PC-9 (cell line): ENCODE measurements at regions not wholly inside any gene's neighbourhood (a gene's known extent, or its start where the extent isn't known, plus 50 kb on each side); places are given as distances from the start of the nearest gene placed in this dataset.

ENCODE experiments used
- BruUV-seq: library from RNA; stranded (reverse); fragments of 400-500 nt; replicated peaks from 2 replicates; lab custom pipeline; 2021; lab: Mats Ljungman, UMichigan
- CTCF ChIA-PET: fragments of 300-600 bp; sonication (Branson Sonifier 250); formaldehyde crosslinking; loops from one replicate; lab custom pipeline; 2022; ENCODE audit warnings: antibody characterized with exemption; lab: Charles Lee
- POLR2A ChIA-PET: fragments of 300-600 bp; sonication (Branson Sonifier 250); formaldehyde crosslinking; loops from one replicate; lab custom pipeline; 2022; ENCODE audit warnings: antibody characterized with exemption; ENCODE audit not compliant: unreplicated experiment; lab: Charles Lee
- DNase-seq, 2 experiments: peaks; one replicate each; pipeline versions ENCODE4 v3.0.0 to v3.0.0-alpha.2; 2015 to 2022; ENCODE audit warnings: mixed read lengths in 1 of 2
- H2AFZ ChIP-seq: fragments of 200-600 bp; sonication (generic); 2 replicates; pipeline ENCODE4 v1.8.1; 2017; ENCODE audit warnings: antibody characterized with exemption
- H3F3A ChIP-seq: fragments of 200-600 bp; sonication (generic); 2 replicates; pipeline ENCODE4 v1.8.1; 2017; ENCODE audit warnings: antibody characterized with exemption, mild to moderate bottlenecking, low read depth; ENCODE audit not compliant: insufficient read depth
- H3K27ac ChIP-seq: fragments of 200-600 bp; sonication (generic); 2 replicates; pipeline ENCODE4 v1.6.1; 2016; ENCODE audit warnings: mixed run types
- H3K27me3 ChIP-seq: fragments of 200-600 bp; sonication (generic); 2 replicates; pipeline ENCODE4 v1.6.1; 2016; ENCODE audit warnings: low read depth, mixed run types; ENCODE audit not compliant: insufficient read depth
- H3K36me3 ChIP-seq: fragments of 200-600 bp; sonication (generic); 2 replicates; pipeline ENCODE4 v1.6.1; 2016; ENCODE audit warnings: low read depth, mixed run types
- H3K4me1 ChIP-seq: fragments of 200-600 bp; sonication (generic); replicated peaks from 2 replicates; pipeline ENCODE4 v1.6.1; 2016; ENCODE audit warnings: mixed run types; ENCODE audit not compliant: insufficient read depth
- H3K4me2 ChIP-seq: fragments of 200-600 bp; sonication (generic); 2 replicates; pipeline ENCODE4 v1.6.1; 2017; ENCODE audit warnings: mixed run types
- H3K4me3 ChIP-seq: fragments of 200-600 bp; sonication (generic); 2 replicates; pipeline ENCODE4 v1.6.1; 2016; ENCODE audit warnings: mixed run types
- H3K79me2 ChIP-seq: fragments of 200-600 bp; sonication (generic); 2 replicates; pipeline ENCODE4 v1.6.1; 2017; ENCODE audit warnings: low read depth, mixed run types
- H3K9me2 ChIP-seq: fragments of 200-600 bp; sonication (generic); 2 replicates; pipeline ENCODE4 v1.8.1; 2017; ENCODE audit warnings: mild to moderate bottlenecking; ENCODE audit not compliant: insufficient read depth
- H3K9me3 ChIP-seq: fragments of 200-600 bp; sonication (generic); 2 replicates; pipeline ENCODE4 v1.8.1; 2016; ENCODE audit warnings: low read depth; ENCODE audit not compliant: insufficient read depth
- H4K20me1 ChIP-seq: fragments of 200-600 bp; sonication (generic); 2 replicates; pipeline ENCODE4 v1.8.1; 2017; ENCODE audit not compliant: insufficient read depth
- EZH2 ChIP-seq: fragments of 200-600 bp; sonication (generic); IDR thresholded peaks from 2 replicates; pipeline ENCODE4 v1.8.0; 2017; ENCODE audit warnings: antibody characterized with exemption, low read depth
- intact Hi-C: fragments of 100-400 bp; cut with micrococcal nuclease; formaldehyde crosslinking; loops from one replicate; pipeline ENCODE4 v1.10.0; 2022; ENCODE audit not compliant: unreplicated experiment
- TF ChIP-seq, protein P1 (sequence below): fragments of 200-600 bp; sonication (generic); conservative IDR thresholded peaks from 2 replicates; pipeline ENCODE4 v1.6.1; 2017; ENCODE audit warnings: mixed run types, antibody characterized with exemption, mild to moderate bottlenecking, moderate library complexity

DNA sequence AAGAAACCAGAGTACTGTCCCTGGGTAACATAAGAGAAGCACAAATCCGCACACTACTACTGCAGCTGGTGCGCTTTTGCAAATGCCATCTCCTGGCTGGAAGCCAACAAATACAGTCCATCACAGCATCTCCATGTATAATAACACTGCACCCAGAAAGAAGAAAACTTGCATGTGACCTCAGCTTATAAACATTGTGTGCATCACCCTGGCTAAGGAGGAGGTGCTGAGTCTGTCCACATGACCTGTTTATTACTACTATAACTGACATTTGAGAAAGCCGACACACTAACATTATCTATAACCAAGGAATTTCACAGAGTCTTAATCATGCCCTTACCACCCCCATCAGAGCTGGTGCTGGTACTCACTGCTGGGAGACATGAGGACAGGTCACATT, 516.8 kb downstream of the CFAP47 start:
- H3K4me3 ChIP-seq = no peak overlapping the region
- no peaks in the 10 kb centered on the region for H3K4me1 ChIP-seq
- no peak overlapping the region for H3K4me2 ChIP-seq
- TF ChIP-seq EZH2 = no peak
- TF ChIP-seq, protein P1, sequence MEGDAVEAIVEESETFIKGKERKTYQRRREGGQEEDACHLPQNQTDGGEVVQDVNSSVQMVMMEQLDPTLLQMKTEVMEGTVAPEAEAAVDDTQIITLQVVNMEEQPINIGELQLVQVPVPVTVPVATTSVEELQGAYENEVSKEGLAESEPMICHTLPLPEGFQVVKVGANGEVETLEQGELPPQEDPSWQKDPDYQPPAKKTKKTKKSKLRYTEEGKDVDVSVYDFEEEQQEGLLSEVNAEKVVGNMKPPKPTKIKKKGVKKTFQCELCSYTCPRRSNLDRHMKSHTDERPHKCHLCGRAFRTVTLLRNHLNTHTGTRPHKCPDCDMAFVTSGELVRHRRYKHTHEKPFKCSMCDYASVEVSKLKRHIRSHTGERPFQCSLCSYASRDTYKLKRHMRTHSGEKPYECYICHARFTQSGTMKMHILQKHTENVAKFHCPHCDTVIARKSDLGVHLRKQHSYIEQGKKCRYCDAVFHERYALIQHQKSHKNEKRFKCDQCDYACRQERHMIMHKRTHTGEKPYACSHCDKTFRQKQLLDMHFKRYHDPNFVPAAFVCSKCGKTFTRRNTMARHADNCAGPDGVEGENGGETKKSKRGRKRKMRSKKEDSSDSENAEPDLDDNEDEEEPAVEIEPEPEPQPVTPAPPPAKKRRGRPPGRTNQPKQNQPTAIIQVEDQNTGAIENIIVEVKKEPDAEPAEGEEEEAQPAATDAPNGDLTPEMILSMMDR = no peak
- H3K79me2 ChIP-seq = no peaks in the 10 kb centered on the region
- no peaks in the 10 kb centered on the region for H3K27me3 ChIP-seq
- BruUV-seq = no TSS peak
- DNase-seq = no peak
- H3K9me3 ChIP-seq = no peaks in the 10 kb centered on the region
- H4K20me1 ChIP-seq = no peaks in the 10 kb centered on the region
- H2AFZ ChIP-seq = no peak overlapping the region
- intact Hi-C loops = no loop called here
- no peaks in the 10 kb centered on the region for H3K9me2 ChIP-seq
- ChIA-PET POLR2A (no interaction called here), CTCF (no interaction called here)
- no peaks in the 10 kb centered on the region for H3K36me3 ChIP-seq
- no peaks in the 10 kb centered on the region for H3F3A ChIP-seq
- H3K27ac ChIP-seq = no peak overlapping the region

DNA sequence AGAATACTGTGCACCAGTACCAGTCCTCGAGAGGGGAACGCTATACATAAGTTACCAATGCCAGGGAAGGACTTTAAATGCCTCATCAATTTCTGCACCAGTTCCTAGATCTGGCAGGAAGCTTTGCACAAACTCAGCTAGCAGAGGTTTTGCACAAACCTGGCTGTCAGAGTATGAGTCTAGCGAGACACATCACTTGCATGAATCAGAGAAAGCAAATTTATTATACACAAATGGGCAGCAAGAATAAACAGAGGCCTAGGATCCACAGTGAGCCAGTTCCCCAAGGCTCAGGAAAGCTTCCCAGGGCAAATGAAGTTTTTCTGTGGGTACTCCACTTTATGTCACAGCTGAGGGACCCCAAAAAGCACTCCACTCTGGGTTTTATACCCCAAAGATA, 523.5 kb downstream of the CFAP47 start:
- H3K4me2 ChIP-seq = no peak overlapping the region
- ChIA-PET POLR2A (no interaction called here), CTCF (no interaction called here)
- no peaks in the 10 kb centered on the region for H3K27me3 ChIP-seq
- DNase-seq = no peak
- H3K27ac ChIP-seq = no peak overlapping the region
- H3K9me2 ChIP-seq = no peaks in the 10 kb centered on the region
- no peak for TF ChIP-seq EZH2
- TF ChIP-seq, protein P1 = no peak
- H3K4me1 ChIP-seq = no peaks in the 10 kb centered on the region
- no TSS peak for BruUV-seq
- no peak overlapping the region for H3K4me3 ChIP-seq
- no peaks in the 10 kb centered on the region for H3K79me2 ChIP-seq
- intact Hi-C loops = no loop called here
- no peaks in the 10 kb centered on the region for H4K20me1 ChIP-seq
- no peaks in the 10 kb centered on the region for H3K36me3 ChIP-seq
- no peaks in the 10 kb centered on the region for H3F3A ChIP-seq
- H2AFZ ChIP-seq = no peak overlapping the region
- H3K9me3 ChIP-seq = no peaks in the 10 kb centered on the region

DNA sequence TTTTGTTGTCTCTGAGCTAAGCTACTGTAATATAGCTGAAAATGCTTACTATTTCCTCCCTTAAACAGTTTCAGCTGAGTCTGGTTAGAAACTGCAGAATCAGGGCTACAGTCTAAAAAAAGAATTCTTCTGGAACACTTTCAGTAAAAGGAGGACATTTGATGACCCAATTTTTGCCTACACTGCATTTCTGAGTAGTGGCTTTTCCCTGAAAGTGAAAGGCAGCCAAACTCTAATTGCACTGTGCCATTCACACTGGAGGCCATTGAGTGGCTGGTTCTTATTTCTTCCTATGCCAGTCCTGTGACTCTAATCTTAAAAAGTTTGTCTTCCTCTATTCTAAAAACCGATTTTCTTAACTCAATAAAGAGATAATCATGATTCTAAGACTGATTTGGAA, 526.0 kb downstream of the CFAP47 start:
- intact Hi-C loops = no loop called here
- Histone ChIP-seq H2AFZ (no peak overlapping the region), H3K9me2 (no peaks in the 10 kb centered on the region), H3K36me3 (no peaks in the 10 kb centered on the region), H3F3A (no peaks in the 10 kb centered on the region), H3K27me3 (no peaks in the 10 kb centered on the region), H3K27ac (no peak overlapping the region), H3K4me1 (no peaks in the 10 kb centered on the region), H4K20me1 (no peaks in the 10 kb centered on the region), H3K9me3 (no peaks in the 10 kb centered on the region), H3K4me2 (no peak overlapping the region), H3K4me3 (no peak overlapping the region), H3K79me2 (no peaks in the 10 kb centered on the region)
- no peak for DNase-seq
- ChIA-PET CTCF (no interaction called here), POLR2A (no interaction called here)
- no TSS peak for BruUV-seq
- TF ChIP-seq, protein P1 = no peak
- TF ChIP-seq EZH2 = no peak
